Activated T-helper 2 cell treated with anti-CD3 and anti-CD28 coated beads, Interferon-gamma antibody, Interleukin-2, Interleukin-4, amounts not matched to agents 10 μg/mL and 5 μg/mL and 100 μg/mL, durations not matched to agents 14 hours and 24 hours and 36 hours (primary cell): ENCODE measurements at regions not wholly inside any gene's neighbourhood (a gene's known extent, or its start where the extent isn't known, plus 50 kb on each side); places are given as distances from the start of the nearest gene placed in this dataset.
"Not testable (repeated sequence)": the region's sequence is repeated elsewhere in the genome, so short reads cannot be mapped to it uniquely, and the experiment has no call there.

Experiments
- DNase-seq: peaks from one replicate; pipeline ENCODE4 v3.0.0; 2021; ENCODE audit warnings: low spot score
- H3K27ac Mint-ChIP-seq: one replicate; pipeline ENCODE4 v1.8.0; 2021; ENCODE audit warnings: mixed read lengths
- H3K27me3 Mint-ChIP-seq: one replicate; pipeline ENCODE4 v1.8.0; 2021; ENCODE audit warnings: low read depth, mixed read lengths
- H3K36me3 Mint-ChIP-seq: one replicate; pipeline ENCODE4 v1.8.0; 2021; ENCODE audit warnings: low read depth, mixed read lengths
- H3K4me1 Mint-ChIP-seq: one replicate; pipeline ENCODE4 v1.8.0; 2021; ENCODE audit warnings: low read depth, mixed read lengths
- H3K4me3 Mint-ChIP-seq: one replicate; pipeline ENCODE4 v1.8.0; 2021; ENCODE audit warnings: low read depth, mild to moderate bottlenecking, moderate library complexity, mixed read lengths
- H3K9me3 Mint-ChIP-seq: one replicate; pipeline ENCODE4 v1.8.0; 2021; ENCODE audit warnings: mixed read lengths
- intact Hi-C: fragments of 100-400 bp; cut with micrococcal nuclease; formaldehyde crosslinking; loops from one replicate; pipeline ENCODE4 v1.15.1; 2023

GRCh38 chr18:2166876-2167275, 404.4 kb downstream of the METTL4 start:
- intact Hi-C loops, H3K36me3 Mint-ChIP-seq, H3K27me3 Mint-ChIP-seq, H3K27ac Mint-ChIP-seq, H3K9me3 Mint-ChIP-seq, H3K4me1 Mint-ChIP-seq, H3K4me3 Mint-ChIP-seq, DNase-seq: not testable (repeated sequence)

GRCh38 chr18:2168022-2168421, 403.3 kb downstream of the METTL4 start:
- no peak overlapping the region for H3K27ac Mint-ChIP-seq
- H3K4me3 Mint-ChIP-seq = no peak overlapping the region
- no peaks in the 10 kb centered on the region for H3K4me1 Mint-ChIP-seq
- intact Hi-C loops = no loop called here
- no peak for DNase-seq
- no peaks in the 10 kb centered on the region for H3K9me3 Mint-ChIP-seq
- no peaks in the 10 kb centered on the region for H3K27me3 Mint-ChIP-seq
- H3K36me3 Mint-ChIP-seq = no peaks in the 10 kb centered on the region

GRCh38 chr18:2169656-2170055, 401.6 kb downstream of the METTL4 start:
- Mint-ChIP-seq H3K4me3 (no peak overlapping the region), H3K27me3 (no peaks in the 10 kb centered on the region), H3K9me3 (no peaks in the 10 kb centered on the region), H3K4me1 (no peaks in the 10 kb centered on the region), H3K27ac (no peak overlapping the region), H3K36me3 (no peaks in the 10 kb centered on the region)
- no peak for DNase-seq
- intact Hi-C loops = no loop called here

GRCh38 chr18:2171840-2172625, 399.3 kb downstream of the METTL4 start:
- Mint-ChIP-seq H3K4me3 (no peak overlapping the region), H3K4me1 (no peaks in the 10 kb centered on the region), H3K9me3 (no peaks in the 10 kb centered on the region), H3K36me3 (no peaks in the 10 kb centered on the region), H3K27ac (no peak overlapping the region), H3K27me3 (no peaks in the 10 kb centered on the region)
- intact Hi-C loops = no loop called here
- DNase-seq = no peak

GRCh38 chr18:2172881-2173280, 398.4 kb downstream of the METTL4 start:
- Mint-ChIP-seq H3K4me3 (no peak overlapping the region), H3K27ac (no peak overlapping the region), H3K36me3 (no peaks in the 10 kb centered on the region), H3K27me3 (no peaks in the 10 kb centered on the region), H3K4me1 (no peaks in the 10 kb centered on the region), H3K9me3 (no peaks in the 10 kb centered on the region)
- no peak for DNase-seq
- intact Hi-C loops = no loop called here

- Mint-ChIP-seq H3K9me3 (no peaks in the 10 kb centered on the region), H3K4me1 (no peaks in the 10 kb centered on the region)
- no peak for DNase-seq
Measured at GRCh38 chr18:2173486-2173885, 397.8 kb downstream of the METTL4 start.

GRCh38 chr18:2178036-2178435, 393.3 kb downstream of the METTL4 start:
- Mint-ChIP-seq H3K4me1 (no peaks in the 10 kb centered on the region), H3K4me3 (no peak overlapping the region), H3K27ac (no peak overlapping the region), H3K27me3 (no peaks in the 10 kb centered on the region), H3K36me3 (no peaks in the 10 kb centered on the region), H3K9me3 (no peaks in the 10 kb centered on the region)
- intact Hi-C loops = no loop called here
- no peak for DNase-seq

More at GRCh38 chr18:2173486-2173885, 397.8 kb downstream of the METTL4 start:
- H3K27me3 Mint-ChIP-seq = no peaks in the 10 kb centered on the region
- H3K36me3 Mint-ChIP-seq = no peaks in the 10 kb centered on the region
- no peak overlapping the region for H3K4me3 Mint-ChIP-seq
- H3K27ac Mint-ChIP-seq = no peak overlapping the region
- intact Hi-C loops = no loop called here

- Mint-ChIP-seq H3K27ac (no peak overlapping the region), H3K4me1 (no peaks in the 10 kb centered on the region), H3K27me3 (no peaks in the 10 kb centered on the region), H3K36me3 (no peaks in the 10 kb centered on the region), H3K9me3 (no peaks in the 10 kb centered on the region), H3K4me3 (no peak overlapping the region)
- DNase-seq = no peak
- intact Hi-C loops = no loop called here
Measured at GRCh38 chr18:2179498-2180183, 391.7 kb downstream of the METTL4 start.

GRCh38 chr18:2180586-2180985, 390.7 kb downstream of the METTL4 start:
- H3K4me3 Mint-ChIP-seq = no peak overlapping the region
- H3K27ac Mint-ChIP-seq = no peak overlapping the region
- H3K4me1 Mint-ChIP-seq = no peaks in the 10 kb centered on the region
- H3K36me3 Mint-ChIP-seq = no peaks in the 10 kb centered on the region
- intact Hi-C loops = no loop called here
- H3K9me3 Mint-ChIP-seq = no peaks in the 10 kb centered on the region
- H3K27me3 Mint-ChIP-seq = no peaks in the 10 kb centered on the region
- no peak for DNase-seq

- intact Hi-C loops = no loop called here
- Mint-ChIP-seq H3K4me1 (no peaks in the 10 kb centered on the region), H3K9me3 (no peaks in the 10 kb centered on the region), H3K4me3 (no peak overlapping the region), H3K27ac (no peak overlapping the region), H3K36me3 (no peaks in the 10 kb centered on the region), H3K27me3 (no peaks in the 10 kb centered on the region)
- no peak for DNase-seq
Measured at GRCh38 chr18:2183432-2183831, 387.9 kb downstream of the METTL4 start.

- Mint-ChIP-seq H3K36me3 (no peaks in the 10 kb centered on the region), H3K27ac (no peak overlapping the region), H3K4me3 (no peak overlapping the region), H3K27me3 (no peaks in the 10 kb centered on the region), H3K9me3 (no peaks in the 10 kb centered on the region), H3K4me1 (no peaks in the 10 kb centered on the region)
- no peak for DNase-seq
- intact Hi-C loops = no loop called here
Measured at GRCh38 chr18:2186967-2187366, 384.3 kb downstream of the METTL4 start.

GRCh38 chr18:2188258-2188657, 383.0 kb downstream of the METTL4 start:
- H3K36me3 Mint-ChIP-seq = no peaks in the 10 kb centered on the region
- DNase-seq = no peak
- intact Hi-C loops = no loop called here
- no peaks in the 10 kb centered on the region for H3K27me3 Mint-ChIP-seq
- H3K9me3 Mint-ChIP-seq = peaks cover 4% of the 10 kb centered on the region
- no peaks in the 10 kb centered on the region for H3K4me1 Mint-ChIP-seq
- H3K27ac Mint-ChIP-seq = no peak overlapping the region
- no peak overlapping the region for H3K4me3 Mint-ChIP-seq

- Mint-ChIP-seq H3K4me1 (no peaks in the 10 kb centered on the region), H3K4me3 (no peak overlapping the region), H3K27me3 (no peaks in the 10 kb centered on the region), H3K36me3 (no peaks in the 10 kb centered on the region), H3K27ac (no peak overlapping the region), H3K9me3 (peaks cover 9% of the 10 kb centered on the region)
- intact Hi-C loops = no loop called here
- DNase-seq = no peak
Measured at GRCh38 chr18:2191180-2191790, 380.0 kb downstream of the METTL4 start.
